Keratinocyte (primary cell): ENCODE measurements at regions not wholly inside any gene's neighbourhood (a gene's known extent, or its start where the extent isn't known, plus 50 kb on each side); places are given as distances from the start of the nearest gene placed in this dataset.

Experiments
- CTCF ChIP-seq, 3 experiments: IDR thresholded peaks in 1 of 3; conservative IDR thresholded peaks in 1 of 3; optimal IDR thresholded peaks in 1 of 3; 2 replicates in 2 of 3; 3 replicates in 1 of 3; pipeline versions ENCODE3 to v1.5.1; 2011; ENCODE audit warnings: low read length in 3 of 3, mild to moderate bottlenecking in 3 of 3, moderate library complexity in 2 of 3, control low read depth in 1 of 3, inconsistent platforms in 1 of 3; ENCODE audit not compliant: insufficient read depth in 2 of 3; ENCODE audit errors: extremely low read depth in 1 of 3
- EZH2 ChIP-seq: IDR thresholded peaks from one replicate; pipeline ENCODE4 v1.6.1; 2012; ENCODE audit warnings: inconsistent platforms, mild to moderate bottlenecking, low read length, moderate library complexity

DNA sequence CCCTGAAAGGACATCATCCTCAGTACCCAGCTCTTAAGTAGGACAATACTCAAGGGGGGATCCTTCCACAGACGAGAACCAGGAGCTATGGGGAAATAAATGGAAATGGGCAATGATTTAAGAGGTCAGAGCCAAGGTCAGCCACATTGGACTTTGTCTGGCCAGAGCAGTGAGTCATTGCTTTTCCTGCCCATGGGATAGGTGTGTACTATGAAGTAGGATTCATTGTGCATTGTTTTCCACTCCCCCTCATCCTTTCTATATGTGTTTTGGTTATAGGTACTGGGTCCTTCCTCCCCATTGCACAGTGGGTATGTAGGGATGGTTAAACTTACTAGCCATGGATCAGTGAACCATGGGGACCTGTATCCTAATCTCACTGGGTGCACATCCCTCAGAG lies 328.9 kb upstream of the USP25 start:
- no peak for TF ChIP-seq CTCF (optimal IDR thresholded peaks at IDR 0.05 in 1 of 3, IDR thresholded peaks at IDR 0.05 in 1 of 3, conservative IDR thresholded peaks at IDR 0.05 in 1 of 3; ENCODE audit: extremely low read depth in 1 of 3, insufficient read depth in 2 of 3, low read length in 3 of 3)
- TF ChIP-seq EZH2: no peak
